Right forelimb (tissue), 1 donor: ENCODE measurements at regions not wholly inside any gene's neighbourhood (a gene's known extent, or its start where the extent isn't known, plus 50 kb on each side); places are given as distances from the start of the nearest gene placed in this dataset.
"Not testable (repeated sequence)": the region's sequence is repeated elsewhere in the genome, so short reads cannot be mapped to it uniquely, and the experiment has no call there.

Source experiments
- DNase-seq: peaks from one replicate; pipeline ENCODE4 v3.0.0-alpha.2; 2018

GRCh38 chr2:89170506-89171173 lies 479.2 kb downstream of the RPIA start:
- not testable (repeated sequence) for DNase-seq

- DNase-seq: not testable (repeated sequence)
Measured at GRCh38 chr2:89171174-89171519, 479.7 kb downstream of the RPIA start.

- not testable (repeated sequence) for DNase-seq
Measured at GRCh38 chr2:89177004-89177403, 485.5 kb downstream of the RPIA start.

GRCh38 chr2:89182221-89182620 lies 490.7 kb downstream of the RPIA start:
- DNase-seq: not testable (repeated sequence)

- not testable (repeated sequence) for DNase-seq
Measured at GRCh38 chr2:89184746-89185145, 493.3 kb downstream of the RPIA start.

- DNase-seq: not testable (repeated sequence)
Measured at GRCh38 chr2:89195636-89196251, 504.3 kb downstream of the RPIA start.

- not testable (repeated sequence) for DNase-seq
Measured at GRCh38 chr2:89196719-89197118, 505.2 kb downstream of the RPIA start.

GRCh38 chr2:89198026-89198425 lies 506.6 kb downstream of the RPIA start:
- not testable (repeated sequence) for DNase-seq

- DNase-seq: not testable (repeated sequence)
Measured at GRCh38 chr2:89199453-89200246, 508.2 kb downstream of the RPIA start.

- not testable (repeated sequence) for DNase-seq
Measured at GRCh38 chr2:89200247-89200527, 508.7 kb downstream of the RPIA start.

GRCh38 chr2:89202518-89202917 lies 511.0 kb downstream of the RPIA start:
- not testable (repeated sequence) for DNase-seq

GRCh38 chr2:89205153-89205552 lies 513.7 kb downstream of the RPIA start:
- peak; percentile 44 for DNase-seq

- not testable (repeated sequence) for DNase-seq
Measured at GRCh38 chr2:89208144-89208932, 516.9 kb downstream of the RPIA start.

GRCh38 chr2:89213151-89213550 lies 521.7 kb downstream of the RPIA start:
- DNase-seq: not testable (repeated sequence)

GRCh38 chr2:89213811-89214210 lies 522.3 kb downstream of the RPIA start:
- not testable (repeated sequence) for DNase-seq

- not testable (repeated sequence) for DNase-seq
Measured at GRCh38 chr2:89221474-89221873, 530.0 kb downstream of the RPIA start.

- DNase-seq: not testable (repeated sequence)
Measured at GRCh38 chr2:89222063-89222732, 530.7 kb downstream of the RPIA start.

- DNase-seq: not testable (repeated sequence)
Measured at GRCh38 chr2:89224803-89225202, 533.3 kb downstream of the RPIA start.

GRCh38 chr2:89229979-89230378 lies 538.5 kb downstream of the RPIA start:
- DNase-seq: not testable (repeated sequence)

- not testable (repeated sequence) for DNase-seq
Measured at GRCh38 chr2:89231241-89231640, 539.8 kb downstream of the RPIA start.

- DNase-seq: not testable (repeated sequence)
Measured at GRCh38 chr2:89233931-89234330, 542.5 kb downstream of the RPIA start.

- not testable (repeated sequence) for DNase-seq
Measured at GRCh38 chr2:89234818-89235466, 543.5 kb downstream of the RPIA start.
